ENCODE measurements at regions not wholly inside any gene's neighbourhood (a gene's known extent, or its start where the extent isn't known, plus 50 kb on each side); places are given as distances from the start of the nearest gene placed in this dataset.

DNA sequence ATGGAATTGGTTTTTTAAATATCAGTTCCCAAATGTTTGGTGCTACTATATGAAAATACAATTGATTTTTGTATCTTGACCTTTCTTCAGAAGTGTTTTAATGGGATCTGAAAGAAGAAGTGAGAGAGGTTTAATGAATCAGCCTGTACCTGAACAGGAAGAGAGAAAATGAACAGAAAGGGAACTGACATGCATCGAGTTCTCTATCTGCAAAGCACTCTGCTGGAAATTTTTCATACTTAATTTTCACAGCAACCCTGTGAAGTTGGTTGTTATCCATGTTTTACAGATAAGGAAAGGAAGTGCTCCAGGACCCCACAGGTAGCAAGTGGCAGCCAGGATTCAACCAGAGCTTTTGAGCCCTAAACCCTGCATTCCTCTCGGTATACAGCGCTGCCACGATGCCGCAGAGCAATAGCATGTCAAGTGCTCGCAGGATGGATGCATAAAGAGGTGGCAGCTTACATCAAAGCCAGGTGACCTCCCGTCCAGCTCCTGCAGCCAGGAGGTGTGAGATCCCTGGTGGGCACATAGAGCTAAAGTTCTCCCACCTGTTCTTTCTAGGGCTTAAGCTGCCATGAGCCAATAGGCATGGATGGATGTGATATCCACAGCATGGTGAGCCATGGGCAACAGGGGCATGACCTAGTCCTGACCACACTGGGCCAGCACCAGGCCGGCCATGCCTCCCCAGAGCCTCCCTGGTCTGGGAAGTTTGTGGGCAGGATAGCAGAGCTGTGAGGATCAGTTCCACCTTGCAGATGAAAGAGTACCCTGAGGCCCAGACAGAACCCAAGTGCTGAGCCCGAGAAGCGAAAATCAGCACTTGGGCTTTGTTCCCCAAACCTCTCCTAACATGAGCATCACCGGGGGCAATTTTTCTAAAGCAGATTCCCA is 57.2 kb downstream of the CALML3 start:
- CTCF ChIA-PET: interaction anchor here (0.7 to 2.5 kb wide), 5 partner anchors 11 to 41 kb away, joined by 3 to 9 read pairs (median 4); no protein-coding TSS in a partner anchor

DNA sequence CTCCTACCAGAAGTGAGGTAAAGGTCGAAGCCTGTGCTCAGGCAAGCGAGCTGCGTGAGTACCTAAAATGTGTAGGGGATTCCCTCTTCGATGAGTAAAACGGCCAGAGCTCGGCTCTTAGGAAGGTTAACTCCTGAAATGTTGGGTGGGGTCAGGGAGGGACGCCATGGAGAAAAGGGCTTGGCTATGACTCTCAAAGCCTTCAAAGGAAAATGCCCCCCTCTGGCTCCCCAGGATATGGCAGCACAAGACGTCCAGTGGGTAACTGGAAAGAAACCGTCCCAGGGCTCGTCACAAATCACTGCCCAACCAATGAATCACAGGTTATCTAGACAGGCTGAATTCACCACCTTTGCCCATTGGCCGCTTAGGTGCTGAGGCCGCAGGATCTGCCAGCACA is 58.0 kb downstream of the CALML3 start:
- Histone ChIP-seq H3F3A (replicated peaks; ENCODE audit: insufficient read depth) (no peaks in the 10 kb centered on the region), H3K9me3 (no peaks in the 10 kb centered on the region; the same call in 1 of the 2 replicates), H3K4me1 (ENCODE audit: control insufficient read depth in 1 of 2, insufficient read depth in 2 of 2, low read depth in 1 of 2, low read length in 1 of 2) (peaks cover 0 to 22% of the 10 kb centered on the region in 2 experiments; a peak in 2 of 4 replicates), H3K9me2 (no peaks in the 10 kb centered on the region), H3K9ac (no peak overlapping the region), H3K27me3 (ENCODE audit: insufficient read depth) (no peaks in the 10 kb centered on the region), H3K4me2 (no peak overlapping the region), H3K4me3 (ENCODE audit: low read depth in 2 of 2, low read length in 1 of 2) (no peak overlapping the region), H3K27ac (ENCODE audit: low read depth in 2 of 2, low read length in 1 of 2) (no peak overlapping the region), H3K36me3 (replicated peaks in 1 of 2; ENCODE audit: control insufficient read depth in 1 of 2, insufficient read depth in 2 of 2, low read length in 1 of 2) (peaks cover 0 to 3% of the 10 kb centered on the region in 2 experiments), H2AFZ (ENCODE audit: low read depth) (no peak overlapping the region), H4K20me1 (ENCODE audit: insufficient read depth) (no peaks in the 10 kb centered on the region), H3K79me2 (ENCODE audit: insufficient read depth) (no peaks in the 10 kb centered on the region)
- WGBS (ENCODE audit: low lambda C conversion rate): 92% methylated on average over 10 of the region's 12 CpGs
- CTCF ChIA-PET: interaction anchor here (0.5 to 2.5 kb wide), 5 partner anchors 11 to 654 kb away, joined by 3 to 9 read pairs (median 4); no protein-coding TSS in a partner anchor
- no peak for DNase-seq
- TF ChIP-seq MAX (IDR thresholded peaks at IDR 0.05; ENCODE audit: low read depth): no peak
- no peak for TF ChIP-seq TEAD4 (IDR thresholded peaks at IDR 0.05; ENCODE audit: borderline replicate concordance, insufficient read depth)
- TF ChIP-seq POLR2AphosphoS5 (IDR thresholded peaks at IDR 0.05; ENCODE audit: low read depth, low read length): no peak
- no peak for TF ChIP-seq RAD21 (IDR thresholded peaks at IDR 0.05; ENCODE audit: low read length)
- no peak for TF ChIP-seq USF1 (IDR thresholded peaks at IDR 0.05; ENCODE audit: borderline replicate concordance, low read depth)
- TF ChIP-seq FOXJ3 (CRISPR knock-in tag; IDR thresholded peaks at IDR 0.05): no peak
- no peak for TF ChIP-seq RFX5 (IDR thresholded peaks at IDR 0.05; ENCODE audit: low read length)
- TF ChIP-seq MEF2A (IDR thresholded peaks at IDR 0.05; ENCODE audit: borderline replicate concordance, low read depth): no peak
- no peak for TF ChIP-seq NRF1 (IDR thresholded peaks at IDR 0.05; ENCODE audit: low read depth, low read length)
- TF ChIP-seq RXRA (IDR thresholded peaks at IDR 0.05; ENCODE audit: borderline replicate concordance, low read depth): no peak
- TF ChIP-seq, protein P1, sequence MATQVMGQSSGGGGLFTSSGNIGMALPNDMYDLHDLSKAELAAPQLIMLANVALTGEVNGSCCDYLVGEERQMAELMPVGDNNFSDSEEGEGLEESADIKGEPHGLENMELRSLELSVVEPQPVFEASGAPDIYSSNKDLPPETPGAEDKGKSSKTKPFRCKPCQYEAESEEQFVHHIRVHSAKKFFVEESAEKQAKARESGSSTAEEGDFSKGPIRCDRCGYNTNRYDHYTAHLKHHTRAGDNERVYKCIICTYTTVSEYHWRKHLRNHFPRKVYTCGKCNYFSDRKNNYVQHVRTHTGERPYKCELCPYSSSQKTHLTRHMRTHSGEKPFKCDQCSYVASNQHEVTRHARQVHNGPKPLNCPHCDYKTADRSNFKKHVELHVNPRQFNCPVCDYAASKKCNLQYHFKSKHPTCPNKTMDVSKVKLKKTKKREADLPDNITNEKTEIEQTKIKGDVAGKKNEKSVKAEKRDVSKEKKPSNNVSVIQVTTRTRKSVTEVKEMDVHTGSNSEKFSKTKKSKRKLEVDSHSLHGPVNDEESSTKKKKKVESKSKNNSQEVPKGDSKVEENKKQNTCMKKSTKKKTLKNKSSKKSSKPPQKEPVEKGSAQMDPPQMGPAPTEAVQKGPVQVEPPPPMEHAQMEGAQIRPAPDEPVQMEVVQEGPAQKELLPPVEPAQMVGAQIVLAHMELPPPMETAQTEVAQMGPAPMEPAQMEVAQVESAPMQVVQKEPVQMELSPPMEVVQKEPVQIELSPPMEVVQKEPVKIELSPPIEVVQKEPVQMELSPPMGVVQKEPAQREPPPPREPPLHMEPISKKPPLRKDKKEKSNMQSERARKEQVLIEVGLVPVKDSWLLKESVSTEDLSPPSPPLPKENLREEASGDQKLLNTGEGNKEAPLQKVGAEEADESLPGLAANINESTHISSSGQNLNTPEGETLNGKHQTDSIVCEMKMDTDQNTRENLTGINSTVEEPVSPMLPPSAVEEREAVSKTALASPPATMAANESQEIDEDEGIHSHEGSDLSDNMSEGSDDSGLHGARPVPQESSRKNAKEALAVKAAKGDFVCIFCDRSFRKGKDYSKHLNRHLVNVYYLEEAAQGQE (IDR thresholded peaks at IDR 0.05; ENCODE audit: low read depth, low read length): no peak
- no peak for TF ChIP-seq ELF1 (IDR thresholded peaks at IDR 0.05)
- no peak for TF ChIP-seq EZH2phosphoT487 (IDR thresholded peaks at IDR 0.05; ENCODE audit: borderline replicate concordance, low read depth)
- no peak for TF ChIP-seq NFIC (IDR thresholded peaks at IDR 0.05; ENCODE audit: borderline replicate concordance)
- TF ChIP-seq GATA2 (CRISPR knock-in tag; IDR thresholded peaks at IDR 0.05): no peak
- no peak for TF ChIP-seq SMC3 (IDR thresholded peaks at IDR 0.05; ENCODE audit: low read depth, low read length)
- POLR2A ChIA-PET: no interaction called here

More for the DNA sequence above, 57.2 kb downstream of the CALML3 start:
- Histone ChIP-seq H3K4me2 (no peak overlapping the region), H3K9ac (no peak overlapping the region), H4K20me1 (ENCODE audit: insufficient read depth) (no peaks in the 10 kb centered on the region), H3K4me1 (ENCODE audit: control insufficient read depth in 1 of 2, insufficient read depth in 2 of 2, low read depth in 1 of 2, low read length in 1 of 2) (peaks cover 0 to 15% of the 10 kb centered on the region in 2 experiments; a peak in 2 of 4 replicates), H3K4me3 (ENCODE audit: low read depth in 2 of 2, low read length in 1 of 2) (no peak overlapping the region), H2AFZ (ENCODE audit: low read depth) (no peak overlapping the region), H3K9me2 (no peaks in the 10 kb centered on the region), H3K27me3 (ENCODE audit: insufficient read depth) (no peaks in the 10 kb centered on the region), H3K9me3 (no peaks in the 10 kb centered on the region; the same call in 1 of the 2 replicates), H3K27ac (ENCODE audit: low read depth in 2 of 2, low read length in 1 of 2) (no peak overlapping the region), H3F3A (replicated peaks; ENCODE audit: insufficient read depth) (no peaks in the 10 kb centered on the region), H3K79me2 (ENCODE audit: insufficient read depth) (no peaks in the 10 kb centered on the region), H3K36me3 (replicated peaks in 1 of 2; ENCODE audit: control insufficient read depth in 1 of 2, insufficient read depth in 2 of 2, low read length in 1 of 2) (peaks cover 0 to 3% of the 10 kb centered on the region in 2 experiments)
- POLR2A ChIA-PET: no interaction called here
- WGBS (ENCODE audit: low lambda C conversion rate): 82% methylated on average over 2 of the region's 11 CpGs
- TF ChIP-seq RXRA (IDR thresholded peaks at IDR 0.05; ENCODE audit: borderline replicate concordance, low read depth) (no peak), FOXM1 (IDR thresholded peaks at IDR 0.05; ENCODE audit: low read depth) (no peak), IRF3 (IDR thresholded peaks at IDR 0.05; ENCODE audit: low read depth, low read length) (no peak)
- no peak for DNase-seq
